C4-2B (cell line): ENCODE measurements at regions not wholly inside any gene's neighbourhood (a gene's known extent, or its start where the extent isn't known, plus 50 kb on each side); places are given as distances from the start of the nearest gene placed in this dataset.

Source experiments
- H3K27ac ChIP-seq: fragments of 450-650 bp; 2 replicates; pipeline ENCODE4 v1.5.1; 2017
- ZFX ChIP-seq: fragments of 450-650 bp; IDR thresholded peaks from 2 replicates; pipeline ENCODE4 v1.6.1; 2017
- TF ChIP-seq, protein P1 (sequence below): fragments of 450-650 bp; conservative IDR thresholded peaks from 2 replicates; pipeline ENCODE4 v1.5.1; 2017; ENCODE audit warnings: mild to moderate bottlenecking

DNA sequence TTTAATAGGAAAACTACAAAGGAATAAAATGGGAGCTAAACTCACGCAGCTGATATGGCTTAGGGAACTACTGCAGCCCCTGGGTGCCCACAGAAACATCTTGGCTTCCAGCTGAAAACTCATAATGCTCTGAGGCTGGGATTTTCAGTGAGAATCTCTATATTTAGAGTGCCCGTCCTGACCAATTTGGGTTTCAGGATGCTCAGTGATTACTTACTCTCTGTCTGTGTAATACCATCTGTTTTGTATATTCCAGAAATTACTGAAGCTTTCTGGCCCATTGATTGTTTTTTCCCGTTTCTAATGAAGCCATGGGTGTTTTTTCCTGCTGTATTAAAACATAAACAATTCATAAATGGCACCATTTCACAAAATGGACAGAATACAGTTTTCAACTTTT, 50.6 kb upstream of the ZNF385D start:
- H3K27ac ChIP-seq, result no peak overlapping the region

DNA sequence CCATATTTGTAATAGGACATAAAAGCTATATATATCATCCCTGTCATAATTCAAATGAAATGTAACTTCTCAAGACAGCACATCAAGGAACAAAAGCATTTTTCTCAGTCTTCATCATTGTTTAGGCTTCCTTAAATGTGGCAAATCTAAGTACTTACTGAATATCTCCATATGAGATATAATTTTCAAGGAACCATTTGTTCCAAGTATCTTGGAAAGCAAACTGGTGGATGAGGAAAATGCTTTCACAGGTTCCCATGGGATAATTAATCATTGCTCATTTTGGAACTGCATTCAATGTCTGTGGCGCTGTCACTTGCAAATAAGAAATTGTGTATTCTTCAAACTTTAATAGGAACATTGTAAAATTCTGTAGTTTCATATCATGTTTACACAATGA, 52.6 kb upstream of the ZNF385D start:
- TF ChIP-seq, protein P1, sequence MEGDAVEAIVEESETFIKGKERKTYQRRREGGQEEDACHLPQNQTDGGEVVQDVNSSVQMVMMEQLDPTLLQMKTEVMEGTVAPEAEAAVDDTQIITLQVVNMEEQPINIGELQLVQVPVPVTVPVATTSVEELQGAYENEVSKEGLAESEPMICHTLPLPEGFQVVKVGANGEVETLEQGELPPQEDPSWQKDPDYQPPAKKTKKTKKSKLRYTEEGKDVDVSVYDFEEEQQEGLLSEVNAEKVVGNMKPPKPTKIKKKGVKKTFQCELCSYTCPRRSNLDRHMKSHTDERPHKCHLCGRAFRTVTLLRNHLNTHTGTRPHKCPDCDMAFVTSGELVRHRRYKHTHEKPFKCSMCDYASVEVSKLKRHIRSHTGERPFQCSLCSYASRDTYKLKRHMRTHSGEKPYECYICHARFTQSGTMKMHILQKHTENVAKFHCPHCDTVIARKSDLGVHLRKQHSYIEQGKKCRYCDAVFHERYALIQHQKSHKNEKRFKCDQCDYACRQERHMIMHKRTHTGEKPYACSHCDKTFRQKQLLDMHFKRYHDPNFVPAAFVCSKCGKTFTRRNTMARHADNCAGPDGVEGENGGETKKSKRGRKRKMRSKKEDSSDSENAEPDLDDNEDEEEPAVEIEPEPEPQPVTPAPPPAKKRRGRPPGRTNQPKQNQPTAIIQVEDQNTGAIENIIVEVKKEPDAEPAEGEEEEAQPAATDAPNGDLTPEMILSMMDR, result 0 out of 2 replicates have a peak, but pooled peaks have one; percentile 6
- TF ChIP-seq ZFX, result no peak

More for the DNA sequence above, 50.6 kb upstream of the ZNF385D start:
- TF ChIP-seq ZFX, result no peak
- TF ChIP-seq, protein P1, result no peak

DNA sequence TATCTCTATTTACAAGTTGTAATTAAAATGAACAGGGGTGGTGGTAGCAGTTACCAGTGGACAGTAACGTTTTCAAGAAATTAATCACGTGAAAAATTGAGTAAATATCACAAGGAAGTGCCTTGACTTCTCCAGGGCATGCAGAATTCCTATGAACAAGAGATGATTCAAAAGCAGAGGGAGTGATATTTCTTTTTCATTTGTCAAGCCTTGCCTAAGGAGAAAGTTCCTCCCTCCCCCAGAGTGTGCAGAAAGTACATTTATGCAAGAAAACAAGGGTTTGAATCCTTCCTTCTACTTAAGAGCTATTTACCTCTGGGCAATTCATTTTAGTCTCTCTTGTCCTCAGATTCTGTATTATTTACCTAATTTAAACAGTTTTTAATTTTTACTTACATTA, 53.3 kb upstream of the ZNF385D start:
- TF ChIP-seq ZFX, result no peak
- TF ChIP-seq, protein P1, result no peak
- no peak overlapping the region for H3K27ac ChIP-seq

More for the DNA sequence above, 52.6 kb upstream of the ZNF385D start:
- no peak overlapping the region for H3K27ac ChIP-seq

DNA sequence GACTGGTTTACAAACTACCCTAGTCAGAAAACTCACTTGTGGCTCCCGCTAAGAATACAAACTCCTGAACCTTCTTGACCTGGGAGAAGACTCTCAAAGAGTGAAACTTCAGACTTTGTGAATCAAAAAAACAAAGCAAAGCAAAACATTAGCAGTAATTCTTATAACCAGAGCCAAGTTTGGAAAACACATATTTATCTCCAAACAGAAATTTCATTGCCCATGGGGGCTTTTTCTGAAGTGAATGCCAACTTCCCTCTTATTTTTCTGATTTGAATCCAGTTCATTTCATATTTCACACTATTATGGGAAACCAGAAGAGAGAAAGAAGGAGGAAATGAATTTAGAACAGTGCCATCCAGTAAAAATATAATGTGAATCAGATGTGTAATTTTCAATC, 55.7 kb upstream of the ZNF385D start:
- no peak for TF ChIP-seq ZFX
- TF ChIP-seq, protein P1, result no peak
- no peak overlapping the region for H3K27ac ChIP-seq

DNA sequence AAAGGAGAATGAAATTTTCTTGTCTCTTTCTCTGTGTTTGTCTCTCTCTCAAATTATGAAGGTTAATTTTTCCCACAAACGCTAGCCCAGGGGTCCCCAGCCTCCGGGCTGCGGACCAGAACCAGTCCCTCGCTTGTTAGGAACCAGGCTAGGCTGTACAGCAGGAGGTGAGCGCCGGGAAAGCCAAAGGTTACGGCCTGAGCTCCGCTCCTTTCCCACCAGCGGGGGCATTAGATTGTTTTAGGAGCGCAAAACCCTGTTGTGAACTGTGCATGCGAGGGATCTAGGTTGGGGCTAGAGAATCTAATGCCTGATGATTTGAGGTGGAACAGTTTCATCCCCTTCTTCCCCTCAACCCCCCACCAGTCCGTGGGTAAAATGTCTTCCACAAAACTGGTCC, 74.7 kb upstream of the ZNF385D start:
- no peak for TF ChIP-seq ZFX
- TF ChIP-seq, protein P1, result no peak

DNA sequence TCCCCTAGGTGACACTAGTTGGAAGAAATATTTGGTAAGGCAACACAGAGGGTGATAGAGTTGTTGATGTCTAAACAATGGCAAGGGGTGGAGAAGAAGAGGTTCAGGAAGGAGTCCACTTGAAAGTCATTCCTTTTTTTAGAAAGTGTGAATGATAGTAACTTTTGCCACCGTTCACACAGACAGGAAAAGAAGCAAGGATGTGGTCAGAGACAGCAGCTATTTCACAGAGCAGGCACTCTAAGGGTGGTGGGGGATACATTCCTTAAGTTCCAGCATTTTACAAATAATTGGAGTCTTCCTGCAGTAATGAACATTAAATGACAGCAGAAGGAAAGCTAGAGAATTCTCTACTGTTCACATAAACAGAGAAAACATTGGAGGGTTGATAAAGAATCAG, 75.4 kb upstream of the ZNF385D start:
- TF ChIP-seq, protein P1, result no peak
- no peak for TF ChIP-seq ZFX
- no peak overlapping the region for H3K27ac ChIP-seq

More for the DNA sequence above, 74.7 kb upstream of the ZNF385D start:
- H3K27ac ChIP-seq, result no peak overlapping the region

DNA sequence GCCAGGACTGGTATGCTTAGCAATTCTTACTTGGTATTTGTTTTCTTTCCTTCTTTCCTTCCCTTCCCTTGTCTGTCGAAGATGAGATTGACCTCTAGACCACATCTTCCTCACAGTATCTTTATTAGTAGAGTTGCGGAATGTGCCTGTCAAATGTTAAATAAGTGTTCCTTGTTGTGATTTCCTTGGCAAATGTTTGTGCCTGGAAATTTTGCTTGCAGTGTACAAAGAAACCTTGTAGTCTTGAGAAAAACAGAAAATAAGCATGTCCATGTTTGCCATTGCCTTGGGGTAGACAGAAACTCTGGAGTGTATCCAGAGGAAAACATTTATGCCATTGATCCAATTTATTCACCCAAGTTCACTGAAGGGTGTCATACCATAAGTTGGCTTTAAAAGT, 79.5 kb upstream of the ZNF385D start:
- no peak for TF ChIP-seq ZFX
- TF ChIP-seq, protein P1, result no peak
- H3K27ac ChIP-seq, result no peak overlapping the region
